H1 (cell line): ENCODE measurements at regions not wholly inside any gene's neighbourhood (a gene's known extent, or its start where the extent isn't known, plus 50 kb on each side); places are given as distances from the start of the nearest gene placed in this dataset.

Source experiments
- CTCF ChIP-seq, 3 experiments: IDR thresholded peaks; 1 replicate in 2 of 3; 2 replicates in 1 of 3; pipeline versions ENCODE4 v1.5.1 to v1.6.1; 2011; ENCODE audit warnings: low read length in 3 of 3, mild to moderate bottlenecking in 3 of 3, inconsistent platforms in 2 of 3, low read depth in 1 of 3, moderate library complexity in 1 of 3; ENCODE audit not compliant: insufficient read depth in 1 of 3; ENCODE audit errors: control extremely low read depth in 1 of 3
- SP4 ChIP-seq: IDR thresholded peaks from 2 replicates; pipeline ENCODE4 v1.6.1; 2012; ENCODE audit warnings: low read length, inconsistent platforms
- TAF1 ChIP-seq: IDR thresholded peaks from 2 replicates; pipeline ENCODE4 v1.6.1; 2011; ENCODE audit warnings: mild to moderate bottlenecking, low read depth, low read length

- TF ChIP-seq SP4 (no peak), CTCF (IDR thresholded peaks at IDR 0.05; ENCODE audit: control extremely low read depth in 1 of 3, insufficient read depth in 1 of 3, low read depth in 1 of 3, low read length in 3 of 3) (no peak), TAF1 (no peak)
Measured at GRCh38 chr2:217643789-217644301, 358.9 kb downstream of the TNS1 start.
